ENCODE measurements at regions not wholly inside any gene's neighbourhood (a gene's known extent, or its start where the extent isn't known, plus 50 kb on each side); places are given as distances from the start of the nearest gene placed in this dataset.

GRCh38 chr14:71824816-71825215 lies 107.4 kb upstream of the RGS6 start:
- TF ChIP-seq, protein P1, sequence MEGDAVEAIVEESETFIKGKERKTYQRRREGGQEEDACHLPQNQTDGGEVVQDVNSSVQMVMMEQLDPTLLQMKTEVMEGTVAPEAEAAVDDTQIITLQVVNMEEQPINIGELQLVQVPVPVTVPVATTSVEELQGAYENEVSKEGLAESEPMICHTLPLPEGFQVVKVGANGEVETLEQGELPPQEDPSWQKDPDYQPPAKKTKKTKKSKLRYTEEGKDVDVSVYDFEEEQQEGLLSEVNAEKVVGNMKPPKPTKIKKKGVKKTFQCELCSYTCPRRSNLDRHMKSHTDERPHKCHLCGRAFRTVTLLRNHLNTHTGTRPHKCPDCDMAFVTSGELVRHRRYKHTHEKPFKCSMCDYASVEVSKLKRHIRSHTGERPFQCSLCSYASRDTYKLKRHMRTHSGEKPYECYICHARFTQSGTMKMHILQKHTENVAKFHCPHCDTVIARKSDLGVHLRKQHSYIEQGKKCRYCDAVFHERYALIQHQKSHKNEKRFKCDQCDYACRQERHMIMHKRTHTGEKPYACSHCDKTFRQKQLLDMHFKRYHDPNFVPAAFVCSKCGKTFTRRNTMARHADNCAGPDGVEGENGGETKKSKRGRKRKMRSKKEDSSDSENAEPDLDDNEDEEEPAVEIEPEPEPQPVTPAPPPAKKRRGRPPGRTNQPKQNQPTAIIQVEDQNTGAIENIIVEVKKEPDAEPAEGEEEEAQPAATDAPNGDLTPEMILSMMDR (IDR thresholded peaks at IDR 0.05; ENCODE audit: insufficient read depth, low read depth, low read length): no peak
- no peak for TF ChIP-seq EZH2 (IDR thresholded peaks at IDR 0.05; ENCODE audit: insufficient read depth, low read length)
